GM18499 (cell line): ENCODE measurements at regions not wholly inside any gene's neighbourhood (a gene's known extent, or its start where the extent isn't known, plus 50 kb on each side); places are given as distances from the start of the nearest gene placed in this dataset.

Experiments
- ATAC-seq: cut with Tn5 transposase; IDR thresholded peaks from one replicate; pipeline ENCODE4 v1.9.1; 2021; ENCODE audit warnings: moderate number of reproducible peaks; ENCODE audit not compliant: insufficient read depth, unreplicated experiment

- ATAC-seq, result no peak
These were observed 377.2 kb upstream of the KLHL29 start for GRCh38 chr2:23007631-23008235.

DNA sequence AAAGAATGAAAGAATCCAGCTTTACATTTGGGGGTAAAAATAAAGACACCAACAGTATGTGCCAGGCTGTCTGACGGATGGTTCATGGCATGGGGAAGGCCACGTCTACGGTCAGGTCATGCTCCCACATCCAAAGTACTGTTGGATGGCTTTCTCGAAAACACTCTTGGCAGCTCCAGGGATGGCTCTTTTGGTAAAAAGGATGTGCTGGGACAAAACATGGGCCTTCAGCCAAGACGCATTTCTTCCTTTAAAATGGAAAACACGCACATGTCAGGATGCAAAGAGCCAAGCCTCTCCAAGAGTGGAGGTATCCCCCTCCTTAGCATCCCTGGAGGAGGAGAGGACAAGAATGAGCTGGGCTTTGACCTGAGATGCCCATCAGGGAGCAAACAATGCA is 376.5 kb upstream of the KLHL29 start:
- no peak for ATAC-seq

- no peak for ATAC-seq
These were observed 376.0 kb upstream of the KLHL29 start for GRCh38 chr2:23008951-23009350.

DNA sequence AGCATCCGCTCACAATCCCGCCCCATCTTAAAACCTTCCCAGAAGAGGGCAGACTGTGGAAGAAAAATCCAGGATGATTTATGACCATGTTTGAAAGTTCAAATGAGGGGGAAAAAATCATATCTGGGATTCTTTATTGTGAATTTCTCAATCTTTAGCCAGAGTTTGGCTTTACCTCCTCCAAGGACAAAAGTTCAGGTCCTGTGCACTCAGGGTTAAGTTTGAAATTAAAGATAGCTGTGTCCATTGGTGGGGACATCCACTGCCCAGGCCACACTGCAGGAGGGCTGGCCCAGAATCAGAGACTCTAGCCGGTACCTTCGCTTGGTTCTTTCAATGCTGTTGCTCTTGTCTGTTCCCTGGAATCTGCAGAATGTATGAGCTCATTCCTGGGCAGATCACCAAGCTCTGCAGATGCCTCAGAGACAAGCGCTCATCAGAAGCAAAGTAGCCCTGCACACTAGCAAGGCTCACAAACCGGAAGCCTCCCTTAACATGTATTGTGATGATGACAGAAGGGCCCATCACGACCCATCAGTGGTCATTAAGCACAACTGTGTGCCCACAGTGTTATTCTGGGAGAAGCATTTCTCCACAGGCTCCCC is 375.3 kb upstream of the KLHL29 start:
- ATAC-seq, result no peak

GRCh38 chr2:23012499-23012898 is 372.5 kb upstream of the KLHL29 start:
- ATAC-seq, result no peak

- ATAC-seq, result no peak
These were observed 369.3 kb upstream of the KLHL29 start for GRCh38 chr2:23015651-23016200.

GRCh38 chr2:23019476-23019875 is 365.5 kb upstream of the KLHL29 start:
- no peak for ATAC-seq

DNA sequence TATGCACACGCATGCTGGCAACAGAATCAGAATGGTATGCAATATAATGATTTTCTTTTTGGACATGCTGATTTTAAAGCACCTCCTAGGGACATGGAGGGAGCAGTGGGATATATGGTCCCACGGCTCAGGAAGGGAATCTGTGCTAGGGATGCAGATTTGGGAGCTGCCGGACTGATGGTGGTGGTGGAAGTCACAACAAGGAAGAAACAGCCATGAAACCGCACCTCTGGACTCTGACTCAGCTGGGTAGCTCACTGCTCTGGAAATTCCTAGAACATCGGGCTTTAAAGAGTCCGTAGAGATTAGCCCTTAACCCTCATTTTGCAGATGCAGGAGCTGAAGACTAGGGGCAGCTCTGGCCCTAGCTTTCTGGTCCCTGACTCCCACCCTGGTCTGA is 364.3 kb upstream of the KLHL29 start:
- no peak for ATAC-seq

- no peak for ATAC-seq
These were observed 363.5 kb upstream of the KLHL29 start for GRCh38 chr2:23021311-23022120.

- ATAC-seq, result no peak
These were observed 361.3 kb upstream of the KLHL29 start for GRCh38 chr2:23023722-23024121.

DNA sequence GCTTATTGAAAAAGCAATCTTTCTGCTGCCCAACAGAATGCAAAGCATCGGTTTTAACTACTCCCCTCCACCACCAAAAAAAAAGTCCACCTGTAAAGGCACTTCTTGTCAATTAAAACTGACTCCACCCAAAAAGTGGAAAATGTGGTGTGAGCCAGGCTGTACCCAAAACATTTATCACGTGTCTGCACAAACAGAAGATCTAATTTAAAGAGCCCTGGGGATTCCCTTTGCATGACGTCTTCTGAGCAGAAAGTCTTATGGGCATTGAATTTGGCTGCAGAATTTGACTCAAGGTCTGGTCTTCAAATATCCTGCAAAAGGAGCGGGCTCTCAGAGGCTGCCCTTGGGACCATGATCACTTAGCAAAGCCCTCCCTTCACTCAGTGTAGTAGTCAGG is 358.3 kb upstream of the KLHL29 start:
- ATAC-seq, result no peak

DNA sequence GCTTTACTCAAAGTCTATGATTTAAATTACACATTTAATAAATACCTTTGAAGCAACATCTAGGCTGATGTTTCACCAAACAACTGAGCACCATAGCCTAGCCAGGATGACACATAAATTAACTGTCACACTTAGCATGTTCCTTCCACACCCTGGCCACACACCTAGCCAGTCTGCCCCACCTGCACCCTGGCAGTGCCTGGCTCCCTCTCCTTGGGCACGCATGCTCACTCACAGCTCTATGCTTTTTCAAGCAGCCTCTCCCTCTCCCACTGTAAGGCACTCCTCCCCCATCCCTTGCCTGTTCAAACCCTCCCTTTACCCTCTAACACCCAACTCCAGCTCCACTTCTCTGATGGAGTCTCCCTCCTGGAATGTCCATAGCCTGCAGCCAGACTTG is 357.6 kb upstream of the KLHL29 start:
- no peak for ATAC-seq

DNA sequence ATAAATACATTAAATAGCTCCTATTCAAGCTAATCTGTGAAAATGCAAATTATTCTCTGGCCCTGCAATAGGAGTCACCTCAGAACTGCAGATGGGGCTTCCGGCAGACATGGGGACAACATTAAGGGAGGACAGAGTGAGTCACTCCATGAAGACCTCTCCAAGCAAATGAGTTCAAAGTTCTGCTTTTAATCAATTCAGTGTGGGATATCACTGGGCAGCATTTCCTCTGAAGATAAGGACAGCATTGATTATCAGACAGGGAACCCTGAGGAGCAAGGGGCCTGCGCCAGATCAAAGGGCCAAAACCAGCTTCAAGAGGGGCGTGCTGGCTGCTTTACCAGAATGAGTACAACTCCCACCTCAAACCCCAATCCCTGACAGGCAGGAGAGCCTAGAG is 356.9 kb upstream of the KLHL29 start:
- no peak for ATAC-seq

DNA sequence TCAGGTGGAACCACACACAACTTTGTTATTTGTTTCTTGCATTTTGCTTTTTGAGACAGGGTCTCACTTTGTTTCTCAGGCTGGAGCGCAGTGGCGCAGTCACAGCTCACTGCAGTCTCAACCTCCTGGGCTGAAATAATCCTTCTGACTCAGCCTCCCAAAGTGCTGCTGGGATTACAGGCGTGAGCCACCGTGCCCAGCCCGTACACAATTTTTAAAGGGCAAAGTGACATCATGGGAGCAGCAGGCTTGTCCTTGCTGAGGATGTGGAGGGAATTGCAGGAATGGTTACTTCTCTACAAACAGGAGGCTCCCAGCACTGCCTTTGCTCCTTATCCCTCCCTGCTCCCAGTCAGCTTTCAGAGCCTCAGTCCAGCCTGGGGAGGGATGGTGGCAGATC is 355.9 kb upstream of the KLHL29 start:
- no peak for ATAC-seq

DNA sequence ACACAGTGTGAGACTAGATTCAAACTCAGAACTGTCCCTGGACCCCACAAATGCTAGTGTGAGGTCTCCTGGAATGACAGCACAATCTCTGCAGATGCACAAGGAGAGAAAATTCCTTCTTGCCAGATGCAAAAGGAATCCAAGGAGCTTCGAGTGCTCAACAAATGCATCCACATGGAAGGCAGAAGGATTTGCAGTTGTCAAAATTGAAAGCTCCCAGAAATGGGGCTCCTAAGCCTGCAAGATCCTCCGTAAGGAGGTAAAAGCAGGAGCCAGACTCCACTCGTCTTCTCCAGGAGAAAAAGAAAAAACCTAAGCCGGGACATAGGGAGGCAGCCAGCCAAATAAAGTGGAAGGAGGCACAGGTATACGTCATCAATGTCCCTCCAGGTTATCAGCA is 355.0 kb upstream of the KLHL29 start:
- no peak for ATAC-seq

DNA sequence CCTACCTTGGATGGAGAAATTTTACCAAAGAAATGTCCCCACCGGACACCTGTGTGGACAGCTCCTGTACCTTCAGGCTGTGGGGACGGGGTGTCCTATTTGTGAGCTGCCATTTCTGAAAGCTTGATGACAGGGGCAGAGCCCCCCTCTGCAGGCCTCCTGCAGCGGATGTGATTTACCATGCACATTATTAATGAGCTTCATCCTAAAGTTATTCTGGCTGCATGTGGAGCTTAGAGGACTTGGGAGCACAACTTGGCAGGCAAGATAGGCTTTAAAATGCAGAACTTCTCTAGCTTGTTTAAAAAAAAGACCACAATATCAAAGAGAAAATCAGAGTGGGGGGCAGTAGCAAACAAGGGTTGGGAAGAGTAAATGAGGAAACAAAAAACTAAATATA is 350.0 kb upstream of the KLHL29 start:
- ATAC-seq, result no peak

DNA sequence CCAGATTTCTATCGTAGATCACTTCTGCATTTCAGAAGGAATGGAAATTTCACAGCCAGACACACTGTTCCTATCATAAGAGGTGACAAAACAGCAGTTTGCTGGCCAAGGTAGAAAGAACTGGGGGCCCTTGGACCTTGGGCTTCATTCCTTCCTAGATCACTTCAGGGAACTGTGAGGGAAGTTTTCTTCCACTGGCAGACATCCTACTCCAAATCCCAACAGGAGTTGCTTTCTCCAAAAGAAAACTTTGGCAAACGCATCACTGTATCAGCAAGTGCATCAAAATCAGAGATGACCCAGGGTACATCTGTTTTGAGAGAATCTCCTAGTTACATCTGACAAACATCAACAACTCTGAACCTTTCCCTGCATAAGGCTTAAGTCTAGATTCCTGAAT is 348.4 kb upstream of the KLHL29 start:
- no peak for ATAC-seq

DNA sequence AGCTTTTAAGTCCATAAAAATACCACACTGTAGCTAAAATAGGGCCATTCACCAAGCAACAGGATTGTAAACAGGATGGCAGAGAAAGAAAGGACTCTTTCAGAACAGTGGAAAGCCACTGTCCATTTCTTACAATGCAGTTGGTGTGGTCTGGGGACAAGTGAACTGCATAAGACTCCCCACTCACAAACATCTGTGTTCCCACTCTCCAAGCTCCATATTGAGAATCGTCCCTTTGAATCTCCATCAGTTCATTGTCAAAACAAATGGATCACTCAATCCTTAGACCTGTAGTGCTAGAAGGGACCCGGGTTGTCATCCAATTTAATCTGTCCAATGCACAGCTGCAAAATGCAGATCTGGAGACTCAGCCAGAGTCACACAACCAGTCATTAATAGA is 347.4 kb upstream of the KLHL29 start:
- ATAC-seq, result no peak

DNA sequence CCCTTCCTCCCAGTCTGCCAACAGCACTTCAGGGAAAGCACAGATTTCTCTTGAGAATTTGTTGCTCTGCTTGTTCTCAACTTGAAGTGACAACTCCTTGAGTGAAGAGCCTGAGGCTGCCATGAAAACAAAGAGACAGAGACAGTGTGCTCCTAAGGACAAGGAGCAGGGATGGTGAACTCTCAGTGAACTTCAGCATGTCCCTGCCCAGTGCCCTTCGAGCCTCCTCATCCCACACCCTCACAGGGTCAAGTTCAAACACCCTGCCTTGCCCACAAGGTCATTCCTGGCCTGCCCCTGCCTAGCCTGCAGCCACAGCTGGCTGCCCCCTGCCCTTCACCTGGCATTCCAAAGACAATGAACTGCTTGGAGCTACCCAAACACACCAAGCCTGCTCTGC is 343.5 kb upstream of the KLHL29 start:
- ATAC-seq, result no peak

DNA sequence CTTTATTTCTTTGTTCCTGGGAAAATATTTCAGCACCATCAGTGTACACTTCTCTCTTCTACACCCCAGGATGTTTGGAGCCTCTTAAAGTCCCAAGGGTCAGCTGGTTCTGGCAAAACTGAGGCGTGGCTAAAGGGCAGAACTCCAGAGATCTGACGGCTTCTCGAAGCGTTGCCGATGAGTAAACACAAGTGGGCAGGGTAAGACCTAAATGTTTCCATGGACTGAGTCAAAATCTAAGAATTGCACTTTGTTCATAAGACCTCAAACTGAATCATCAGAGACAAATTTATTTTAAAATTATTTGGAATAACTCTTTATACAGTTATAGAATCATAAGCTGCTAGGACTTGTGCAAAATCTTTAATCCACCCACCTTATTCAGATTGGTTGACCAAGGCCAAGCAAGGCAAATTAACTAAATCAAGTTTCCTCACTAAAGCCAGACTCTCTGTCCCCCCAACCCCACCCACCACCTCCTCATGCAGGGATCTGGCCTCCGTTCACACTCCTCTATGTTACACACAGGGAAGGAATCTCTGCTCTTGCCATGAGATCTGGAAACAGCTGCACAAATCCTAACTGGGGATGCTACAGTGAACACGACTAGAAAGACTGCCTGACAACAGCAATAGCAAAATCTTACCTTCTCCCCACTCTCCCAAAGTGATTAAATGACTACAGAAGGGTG is 342.6 kb upstream of the KLHL29 start:
- ATAC-seq, result no peak

DNA sequence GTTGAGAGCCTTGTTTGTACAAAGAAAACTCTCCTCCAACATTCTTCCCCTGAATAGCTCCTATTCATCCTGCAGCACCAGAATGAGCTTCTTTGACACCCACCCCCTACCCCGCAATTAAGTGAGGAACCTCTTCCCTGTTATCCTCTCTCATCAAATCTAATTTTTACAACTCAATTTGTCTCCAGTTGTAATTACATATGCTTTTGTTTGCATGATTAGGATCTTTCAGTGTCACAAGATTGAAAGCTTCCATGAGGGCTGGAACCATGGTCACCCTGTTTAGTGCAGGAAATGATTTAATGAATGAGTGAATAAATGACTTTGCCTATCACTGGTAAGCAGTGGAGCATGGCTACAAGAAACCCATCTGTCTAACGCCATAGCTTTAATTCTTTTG is 334.6 kb upstream of the KLHL29 start:
- ATAC-seq, result no peak
